Tibial nerve (tissue), 4 donors: ENCODE measurements at regions not wholly inside any gene's neighbourhood (a gene's known extent, or its start where the extent isn't known, plus 50 kb on each side); places are given as distances from the start of the nearest gene placed in this dataset.

Experiments
- DNase-seq, 2 donors: peaks; one replicate each; pipeline ENCODE4 v3.0.0-alpha.2; 2019; ENCODE audit warnings: low spot score in 2 of 2
- H3K27ac ChIP-seq, 4 donors: fragments of 200-600 bp; sonication (generic) in 3 of 4; one replicate each; pipeline ENCODE4 v1.5.1; 2017 to 2019; ENCODE audit warnings: mild to moderate bottlenecking in 1 of 4
- H3K27me3 ChIP-seq, 2 donors: fragments of 200-600 bp; sonication (generic) in 1 of 2; one replicate each; pipeline versions ENCODE4 v1.5.1 to v1.6.0; 2017 to 2019
- H3K36me3 ChIP-seq, 3 donors: fragments of 200-600 bp; sonication (generic); one replicate each; pipeline ENCODE4 v1.5.1; 2018 to 2019
- H3K4me1 ChIP-seq, 4 donors: fragments of 200-600 bp; sonication (generic) in 3 of 4; one replicate each; pipeline ENCODE4 v1.5.1; 2017 to 2019
- H3K4me3 ChIP-seq, 4 donors: fragments of 200-600 bp; sonication (generic) in 3 of 4; one replicate each; pipeline ENCODE4 v1.5.1; 2017 to 2019; ENCODE audit warnings: mild to moderate bottlenecking in 1 of 4, moderate library complexity in 1 of 4
- H3K9me3 ChIP-seq, 4 donors: fragments of 200-600 bp; sonication (generic) in 3 of 4; one replicate each; pipeline ENCODE4 v1.5.1; 2017 to 2019
- CTCF ChIP-seq, 5 experiments: fragments of 200-600 bp in 3 of 5; fragments of 450-650 bp in 2 of 5; sonication (generic) in 3 of 5; IDR thresholded peaks; one replicate each; pipeline ENCODE4 v1.5.1; 2016 to 2019; ENCODE audit warnings: antibody characterized with exemption in 5 of 5, mild to moderate bottlenecking in 3 of 5, moderate library complexity in 2 of 5
- EP300 ChIP-seq, 2 donors: sonication (generic); formaldehyde crosslinking; IDR thresholded peaks; one replicate each; pipeline ENCODE4 v1.6.1; 2017; ENCODE audit warnings: antibody characterized with exemption in 2 of 2, mild to moderate bottlenecking in 1 of 2
- POLR2A ChIP-seq, 2 donors: fragments of 450-650 bp; IDR thresholded peaks; one replicate each; pipeline ENCODE4 v1.6.1; 2017; ENCODE audit warnings: antibody characterized with exemption in 2 of 2, mild to moderate bottlenecking in 2 of 2, moderate library complexity in 2 of 2
- WGBS, 2 donors: methylation state at CpG; one replicate each; pipeline ENCODE4 v1.1.5; 2018; 5-methylcytosine and 5-hydroxymethylcytosine counted together

DNA sequence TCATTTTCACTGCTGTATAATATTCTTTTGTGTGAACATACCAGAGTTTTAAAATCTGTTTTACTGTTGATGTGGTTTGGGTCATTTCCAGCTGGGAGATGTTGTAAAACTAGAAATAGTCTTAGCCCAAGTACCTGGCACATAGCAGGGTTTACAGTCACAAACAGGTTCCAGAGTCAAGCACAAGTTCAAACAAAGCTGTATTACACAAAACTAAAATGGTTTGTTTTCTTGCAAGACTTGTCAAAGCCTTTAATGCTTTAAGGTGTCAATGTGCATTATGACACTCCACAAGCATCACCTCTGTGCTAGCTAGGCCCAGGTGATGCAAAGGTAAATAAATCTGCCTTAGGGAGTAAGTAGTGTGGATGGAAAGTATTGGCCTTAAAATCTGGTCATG lies 379.1 kb downstream of the MN1 start:
- no peaks in the 10 kb centered on the region for H3K27me3 ChIP-seq

GRCh38 chr22:27424319-27424718 lies 377.2 kb downstream of the MN1 start:
- peaks cover 0 to 14% (median 5%) of the 10 kb centered on the region in 4 donors for H3K4me1 ChIP-seq
- no peak for TF ChIP-seq EP300 (IDR thresholded peaks at IDR 0.05)
- TF ChIP-seq POLR2A (IDR thresholded peaks at IDR 0.05), result no peak
- TF ChIP-seq CTCF (IDR thresholded peaks at IDR 0.05), result no peak

More for the DNA sequence above, 379.1 kb downstream of the MN1 start:
- Histone ChIP-seq H3K4me1 (peaks cover 0 to 14% (median 5%) of the 10 kb centered on the region in 4 donors), H3K27ac (no peak overlapping the region), H3K36me3 (no peaks in the 10 kb centered on the region), H3K9me3 (peaks cover 0 to 6% (median 1%) of the 10 kb centered on the region in 4 donors), H3K4me3 (no peak overlapping the region)
- no peak for TF ChIP-seq CTCF (IDR thresholded peaks at IDR 0.05)
- TF ChIP-seq EP300 (IDR thresholded peaks at IDR 0.05), result no peak
- no peak for TF ChIP-seq POLR2A (IDR thresholded peaks at IDR 0.05)
- DNase-seq, result no peak

DNA sequence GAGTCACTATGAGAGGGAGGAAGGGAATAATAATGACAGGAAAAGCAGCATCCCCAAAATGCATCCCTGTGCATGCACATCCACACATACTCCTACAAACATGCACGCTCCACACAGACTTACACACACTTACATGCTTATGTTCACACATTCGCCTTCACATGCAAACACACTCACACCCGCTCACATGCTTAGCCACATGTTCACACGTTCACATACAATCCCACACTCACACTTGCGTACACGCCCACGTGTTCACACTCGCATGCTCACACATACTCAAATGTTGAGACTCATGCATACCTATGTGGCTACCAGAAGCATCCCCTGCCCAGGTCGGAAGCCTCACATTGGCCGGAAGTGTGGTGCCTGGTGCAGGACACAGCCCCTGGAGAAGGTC lies 372.1 kb downstream of the MN1 start:
- 90 to 94% methylated on average over 10 of the region's 10 CpGs for WGBS, 2 donors
- TF ChIP-seq EP300 (IDR thresholded peaks at IDR 0.05) (no peak), POLR2A (IDR thresholded peaks at IDR 0.05) (no peak), CTCF (IDR thresholded peaks at IDR 0.05) (no peak)
- H3K27me3 ChIP-seq, result no peaks in the 10 kb centered on the region
- no peak overlapping the region for H3K27ac ChIP-seq
- H3K36me3 ChIP-seq, result no peaks in the 10 kb centered on the region
- no peak for DNase-seq
- H3K9me3 ChIP-seq, result peaks cover 0 to 29% (median 3%) of the 10 kb centered on the region in 4 donors
- H3K4me1 ChIP-seq, result no peaks in the 10 kb centered on the region
- H3K4me3 ChIP-seq, result no peak overlapping the region

More at GRCh38 chr22:27424319-27424718, 377.2 kb downstream of the MN1 start:
- Histone ChIP-seq H3K4me3 (no peak overlapping the region), H3K27me3 (no peaks in the 10 kb centered on the region), H3K36me3 (no peaks in the 10 kb centered on the region), H3K9me3 (peaks cover 0 to 13% (median 2%) of the 10 kb centered on the region in 4 donors), H3K27ac (no peak overlapping the region)
- no peak for DNase-seq

GRCh38 chr22:27431081-27431480 lies 370.5 kb downstream of the MN1 start:
- Histone ChIP-seq H3K27ac (no peak overlapping the region), H3K4me1 (peaks cover 0 to 12% (median 0%) of the 10 kb centered on the region in 4 donors), H3K9me3 (peaks cover 0 to 29% (median 3%) of the 10 kb centered on the region in 4 donors), H3K4me3 (no peak overlapping the region), H3K27me3 (no peaks in the 10 kb centered on the region), H3K36me3 (no peaks in the 10 kb centered on the region)
- 62 to 88% methylated on average over 4 to 7 of the region's 7 CpGs for WGBS, 2 donors
- DNase-seq, result no peak
- no peak for TF ChIP-seq CTCF (IDR thresholded peaks at IDR 0.05)
- no peak for TF ChIP-seq POLR2A (IDR thresholded peaks at IDR 0.05)
- TF ChIP-seq EP300 (IDR thresholded peaks at IDR 0.05), result no peak

- H3K4me3 ChIP-seq, result no peak overlapping the region
- WGBS, 2 donors, result 85 to 86% methylated on average over 4 of the region's 4 CpGs
- H3K4me1 ChIP-seq, result peaks cover 0 to 17% (median 0%) of the 10 kb centered on the region in 4 donors
- H3K36me3 ChIP-seq, result no peaks in the 10 kb centered on the region
- H3K27ac ChIP-seq, result no peak overlapping the region
- H3K27me3 ChIP-seq, result no peaks in the 10 kb centered on the region
- peaks cover 0 to 27% (median 3%) of the 10 kb centered on the region in 4 donors for H3K9me3 ChIP-seq
- no peak for DNase-seq
- TF ChIP-seq CTCF (IDR thresholded peaks at IDR 0.05) (no peak), EP300 (IDR thresholded peaks at IDR 0.05) (no peak), POLR2A (IDR thresholded peaks at IDR 0.05) (no peak)
These were observed 369.7 kb downstream of the MN1 start for GRCh38 chr22:27431896-27432295.
